ENCODE measurements at regions not wholly inside any gene's neighbourhood (a gene's known extent, or its start where the extent isn't known, plus 50 kb on each side); places are given as distances from the start of the nearest gene placed in this dataset.

- TF ChIP-seq EZH2 (IDR thresholded peaks at IDR 0.05; ENCODE audit: low read length, missing control alignments) (no peak), CTCF (conservative IDR thresholded peaks at IDR 0.05 in 1 of 2, IDR thresholded peaks at IDR 0.05 in 1 of 2; ENCODE audit: low read depth in 1 of 2, low read length in 2 of 2) (no peak)
- Histone ChIP-seq H3K79me2 (ENCODE audit: control insufficient read depth, insufficient read depth, low read length) (no peaks in the 10 kb centered on the region), H3K27me3 (ENCODE audit: control insufficient read depth, insufficient read depth, low read length) (no peaks in the 10 kb centered on the region), H2AFZ (ENCODE audit: low read length) (no peak overlapping the region), H3K9me3 (ENCODE audit: control insufficient read depth, insufficient read depth, low read depth, low read length) (no peaks in the 10 kb centered on the region), H3K4me3 (replicated peaks in 1 of 4; ENCODE audit: control extremely low read depth in 1 of 4, insufficient read depth in 1 of 4, low read depth in 3 of 4, low read length in 4 of 4) (no peak overlapping the region), H3K36me3 (ENCODE audit: control insufficient read depth, insufficient read depth, low read length) (no peaks in the 10 kb centered on the region), H3K4me2 (ENCODE audit: extremely low read depth, insufficient read depth, low read length) (no peak overlapping the region), H3K9ac (ENCODE audit: insufficient read depth, low read length) (no peak overlapping the region), H3K4me1 (ENCODE audit: control insufficient read depth, extremely low read depth, insufficient read depth, low read length) (no peaks in the 10 kb centered on the region), H4K20me1 (ENCODE audit: control insufficient read depth, extremely low read depth, insufficient read depth, low read length) (no peaks in the 10 kb centered on the region), H3K27ac (ENCODE audit: insufficient read depth, low read length) (no peak overlapping the region)
- DNase-seq (ENCODE audit: low read depth in 2 of 2): no peak
Measured at GRCh38 chr11:69880826-69881445, 61.7 kb upstream of the FGF3 start.

- H3K27me3 ChIP-seq (ENCODE audit: control insufficient read depth, insufficient read depth, low read length): no peaks in the 10 kb centered on the region
- no peak overlapping the region for H3K4me2 ChIP-seq (ENCODE audit: extremely low read depth, insufficient read depth, low read length)
- no peaks in the 10 kb centered on the region for H4K20me1 ChIP-seq (ENCODE audit: control insufficient read depth, extremely low read depth, insufficient read depth, low read length)
- no peak overlapping the region for H3K9ac ChIP-seq (ENCODE audit: insufficient read depth, low read length)
- no peak overlapping the region for H3K27ac ChIP-seq (ENCODE audit: insufficient read depth, low read length)
- no peaks in the 10 kb centered on the region for H3K9me3 ChIP-seq (ENCODE audit: control insufficient read depth, insufficient read depth, low read depth, low read length)
- TF ChIP-seq CTCF (conservative IDR thresholded peaks at IDR 0.05 in 1 of 2, IDR thresholded peaks at IDR 0.05 in 1 of 2; ENCODE audit: low read depth in 1 of 2, low read length in 2 of 2) (no peak), EZH2 (IDR thresholded peaks at IDR 0.05; ENCODE audit: low read length, missing control alignments) (no peak)
- no peak overlapping the region for H3K4me3 ChIP-seq (replicated peaks in 1 of 4; ENCODE audit: control extremely low read depth in 1 of 4, insufficient read depth in 1 of 4, low read depth in 3 of 4, low read length in 4 of 4)
- no peaks in the 10 kb centered on the region for H3K79me2 ChIP-seq (ENCODE audit: control insufficient read depth, insufficient read depth, low read length)
- no peaks in the 10 kb centered on the region for H3K36me3 ChIP-seq (ENCODE audit: control insufficient read depth, insufficient read depth, low read length)
- no peaks in the 10 kb centered on the region for H3K4me1 ChIP-seq (ENCODE audit: control insufficient read depth, extremely low read depth, insufficient read depth, low read length)
- H2AFZ ChIP-seq (ENCODE audit: low read length): no peak overlapping the region
- DNase-seq (ENCODE audit: low read depth in 2 of 2): no peak
Measured at GRCh38 chr11:69881467-69882269, 62.5 kb upstream of the FGF3 start.

- H4K20me1 ChIP-seq (ENCODE audit: control insufficient read depth, extremely low read depth, insufficient read depth, low read length): no peaks in the 10 kb centered on the region
Measured at GRCh38 chr11:69882270-69882608, 63.0 kb upstream of the FGF3 start.

More at GRCh38 chr11:69882270-69882608, 63.0 kb upstream of the FGF3 start:
- no peak overlapping the region for H3K4me2 ChIP-seq (ENCODE audit: extremely low read depth, insufficient read depth, low read length)
- H3K4me1 ChIP-seq (ENCODE audit: control insufficient read depth, extremely low read depth, insufficient read depth, low read length): no peaks in the 10 kb centered on the region
- H3K36me3 ChIP-seq (ENCODE audit: control insufficient read depth, insufficient read depth, low read length): no peaks in the 10 kb centered on the region
- no peaks in the 10 kb centered on the region for H3K9me3 ChIP-seq (ENCODE audit: control insufficient read depth, insufficient read depth, low read depth, low read length)
- no peaks in the 10 kb centered on the region for H3K79me2 ChIP-seq (ENCODE audit: control insufficient read depth, insufficient read depth, low read length)
- no peak overlapping the region for H3K9ac ChIP-seq (ENCODE audit: insufficient read depth, low read length)
- TF ChIP-seq CTCF (conservative IDR thresholded peaks at IDR 0.05 in 1 of 2, IDR thresholded peaks at IDR 0.05 in 1 of 2; ENCODE audit: low read depth in 1 of 2, low read length in 2 of 2) (no peak), EZH2 (IDR thresholded peaks at IDR 0.05; ENCODE audit: low read length, missing control alignments) (no peak)
- H3K27me3 ChIP-seq (ENCODE audit: control insufficient read depth, insufficient read depth, low read length): no peaks in the 10 kb centered on the region
- H2AFZ ChIP-seq (ENCODE audit: low read length): no peak overlapping the region
- H3K4me3 ChIP-seq (replicated peaks in 1 of 4; ENCODE audit: control extremely low read depth in 1 of 4, insufficient read depth in 1 of 4, low read depth in 3 of 4, low read length in 4 of 4): no peak overlapping the region
- no peak for DNase-seq (ENCODE audit: low read depth in 2 of 2)
- no peak overlapping the region for H3K27ac ChIP-seq (ENCODE audit: insufficient read depth, low read length)

Measured in fibroblast of lung (primary cell).